ENCODE measurements at regions not wholly inside any gene's neighbourhood (a gene's known extent, or its start where the extent isn't known, plus 50 kb on each side); places are given as distances from the start of the nearest gene placed in this dataset.

DNA sequence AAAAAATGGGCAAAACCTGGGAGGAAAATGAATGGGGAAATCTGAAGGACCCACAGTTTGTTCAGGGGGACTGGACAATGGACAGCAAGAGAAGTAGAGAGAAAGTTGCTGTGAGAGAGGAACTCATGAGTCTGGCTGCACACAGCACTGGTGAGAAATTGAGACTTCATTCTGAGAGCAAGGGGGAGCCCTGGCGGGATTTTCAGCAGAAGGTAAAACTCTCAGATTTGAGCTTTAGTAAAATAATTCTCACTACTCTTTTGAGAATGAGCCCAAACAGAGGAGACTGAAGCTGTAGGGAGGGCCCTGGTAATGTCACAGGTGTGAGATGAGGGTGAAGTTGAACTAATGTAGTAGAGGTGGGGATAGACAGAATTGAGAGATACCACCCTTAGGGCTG, 438.6 kb downstream of the OMA1 start:
- H3K4me1 ChIP-seq: no peaks in the 10 kb centered on the region
- no peaks in the 10 kb centered on the region for H3K36me3 ChIP-seq
- no peaks in the 10 kb centered on the region for H3K27me3 ChIP-seq
- TF ChIP-seq, protein P1, sequence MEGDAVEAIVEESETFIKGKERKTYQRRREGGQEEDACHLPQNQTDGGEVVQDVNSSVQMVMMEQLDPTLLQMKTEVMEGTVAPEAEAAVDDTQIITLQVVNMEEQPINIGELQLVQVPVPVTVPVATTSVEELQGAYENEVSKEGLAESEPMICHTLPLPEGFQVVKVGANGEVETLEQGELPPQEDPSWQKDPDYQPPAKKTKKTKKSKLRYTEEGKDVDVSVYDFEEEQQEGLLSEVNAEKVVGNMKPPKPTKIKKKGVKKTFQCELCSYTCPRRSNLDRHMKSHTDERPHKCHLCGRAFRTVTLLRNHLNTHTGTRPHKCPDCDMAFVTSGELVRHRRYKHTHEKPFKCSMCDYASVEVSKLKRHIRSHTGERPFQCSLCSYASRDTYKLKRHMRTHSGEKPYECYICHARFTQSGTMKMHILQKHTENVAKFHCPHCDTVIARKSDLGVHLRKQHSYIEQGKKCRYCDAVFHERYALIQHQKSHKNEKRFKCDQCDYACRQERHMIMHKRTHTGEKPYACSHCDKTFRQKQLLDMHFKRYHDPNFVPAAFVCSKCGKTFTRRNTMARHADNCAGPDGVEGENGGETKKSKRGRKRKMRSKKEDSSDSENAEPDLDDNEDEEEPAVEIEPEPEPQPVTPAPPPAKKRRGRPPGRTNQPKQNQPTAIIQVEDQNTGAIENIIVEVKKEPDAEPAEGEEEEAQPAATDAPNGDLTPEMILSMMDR (IDR thresholded peaks at IDR 0.05): no peak
- no peaks in the 10 kb centered on the region for H3K9me3 ChIP-seq
- intact Hi-C loops (cut with DNase I; ENCODE audit: low total_unique reads): no loop called here
- H3K27ac ChIP-seq: no peak overlapping the region
- H3K4me3 ChIP-seq: no peak overlapping the region
- DNase-seq: no peak

DNA sequence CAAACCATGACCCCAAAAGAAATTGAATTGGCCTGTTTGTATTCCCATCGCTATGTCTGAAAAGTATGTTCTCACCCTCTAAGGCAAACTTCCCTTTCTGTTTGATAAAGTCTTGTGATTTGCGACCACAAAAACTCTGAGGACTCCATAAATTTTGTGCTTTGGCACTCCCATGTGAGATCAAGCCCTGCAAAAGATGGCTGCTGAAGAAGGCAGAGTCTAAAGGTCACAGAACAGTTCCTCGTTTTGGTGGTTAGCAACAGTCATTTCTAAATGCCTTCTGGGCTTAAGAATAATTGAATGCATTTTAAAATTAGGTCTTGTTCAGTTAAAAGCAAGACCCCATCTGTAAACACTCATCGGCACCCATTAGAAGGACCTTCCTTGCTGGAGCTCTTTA, 441.6 kb downstream of the OMA1 start:
- no peaks in the 10 kb centered on the region for H3K36me3 ChIP-seq
- no peaks in the 10 kb centered on the region for H3K4me1 ChIP-seq
- no peaks in the 10 kb centered on the region for H3K27me3 ChIP-seq
- no peak for DNase-seq
- TF ChIP-seq, protein P1 (IDR thresholded peaks at IDR 0.05): no peak
- H3K4me3 ChIP-seq: no peak overlapping the region
- no peaks in the 10 kb centered on the region for H3K9me3 ChIP-seq
- intact Hi-C loops (cut with DNase I; ENCODE audit: low total_unique reads): no loop called here
- no peak overlapping the region for H3K27ac ChIP-seq

DNA sequence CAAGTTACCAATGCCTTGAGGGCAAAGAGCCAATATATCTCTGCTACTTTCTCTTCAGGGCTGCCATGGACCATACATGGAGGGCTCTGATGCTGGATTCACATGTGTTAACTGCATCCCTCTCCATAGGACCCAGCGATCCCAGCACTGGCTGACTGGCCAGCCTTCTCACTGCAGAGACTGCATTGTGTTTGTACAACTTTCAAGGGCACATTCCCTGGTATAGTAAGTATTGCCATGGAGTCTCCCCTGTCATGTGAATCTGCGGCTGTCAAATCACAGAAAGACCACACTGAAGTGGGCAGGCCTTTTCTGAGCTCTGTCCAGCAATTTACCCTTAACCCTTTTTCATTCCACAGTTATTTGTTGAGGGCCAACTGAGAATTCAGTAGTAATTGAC, 449.8 kb downstream of the OMA1 start:
- no peaks in the 10 kb centered on the region for H3K4me1 ChIP-seq
- no peak overlapping the region for H3K4me3 ChIP-seq
- H3K27me3 ChIP-seq: no peaks in the 10 kb centered on the region
- H3K36me3 ChIP-seq: no peaks in the 10 kb centered on the region
- H3K27ac ChIP-seq: no peak overlapping the region
- TF ChIP-seq, protein P1 (IDR thresholded peaks at IDR 0.05): no peak
- intact Hi-C loops (cut with DNase I; ENCODE audit: low total_unique reads): no loop called here
- DNase-seq: no peak
- no peaks in the 10 kb centered on the region for H3K9me3 ChIP-seq

DNA sequence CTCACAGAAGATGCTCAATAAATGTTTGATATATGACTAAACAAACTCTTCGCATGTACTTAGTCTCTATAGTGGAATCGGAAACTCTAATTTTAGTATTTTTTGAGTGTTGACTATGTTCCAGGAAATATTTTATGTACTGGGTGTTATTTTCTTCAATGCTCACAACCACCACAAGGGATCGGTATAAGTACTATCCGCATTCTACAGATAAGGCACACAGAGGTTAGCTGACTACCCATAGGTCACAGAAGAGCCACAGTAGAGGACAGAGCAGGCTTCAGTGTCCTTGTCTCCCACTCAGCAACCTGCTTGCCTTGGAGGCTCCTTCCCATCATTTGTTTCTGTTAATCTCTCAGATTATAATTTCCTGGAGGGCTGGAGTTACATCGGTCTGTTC, 451.3 kb downstream of the OMA1 start:
- TF ChIP-seq, protein P1 (IDR thresholded peaks at IDR 0.05): no peak
- intact Hi-C loops (cut with DNase I; ENCODE audit: low total_unique reads): no loop called here
- H3K27ac ChIP-seq: no peak overlapping the region
- no peak for DNase-seq
- no peaks in the 10 kb centered on the region for H3K27me3 ChIP-seq
- no peaks in the 10 kb centered on the region for H3K36me3 ChIP-seq
- no peaks in the 10 kb centered on the region for H3K9me3 ChIP-seq
- H3K4me1 ChIP-seq: no peaks in the 10 kb centered on the region
- no peak overlapping the region for H3K4me3 ChIP-seq

DNA sequence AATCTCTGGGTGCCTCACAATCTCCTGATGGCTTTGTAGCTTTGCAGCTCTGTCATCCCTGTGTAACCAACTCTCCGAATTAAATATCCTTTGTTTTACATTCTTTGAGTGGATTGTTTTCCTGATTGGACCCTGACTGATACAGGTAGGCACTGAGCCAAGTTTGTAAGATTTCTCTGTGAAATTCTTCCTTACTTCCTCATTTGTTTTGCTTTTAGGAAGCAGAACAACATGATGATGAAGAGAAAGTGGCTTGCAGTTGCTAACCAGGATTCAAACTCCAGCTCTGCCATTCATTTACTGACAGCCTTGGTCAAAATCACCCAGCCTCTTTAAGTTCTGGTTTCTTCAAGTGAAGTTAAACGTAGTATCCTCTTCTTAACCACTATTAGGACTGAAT, 452.3 kb downstream of the OMA1 start:
- Histone ChIP-seq H3K9me3 (no peaks in the 10 kb centered on the region), H3K4me3 (no peak overlapping the region), H3K27me3 (no peaks in the 10 kb centered on the region), H3K4me1 (no peaks in the 10 kb centered on the region), H3K27ac (no peak overlapping the region), H3K36me3 (no peaks in the 10 kb centered on the region)
- TF ChIP-seq, protein P1 (IDR thresholded peaks at IDR 0.05): no peak
- no peak for DNase-seq
- intact Hi-C loops (cut with DNase I; ENCODE audit: low total_unique reads): no loop called here

DNA sequence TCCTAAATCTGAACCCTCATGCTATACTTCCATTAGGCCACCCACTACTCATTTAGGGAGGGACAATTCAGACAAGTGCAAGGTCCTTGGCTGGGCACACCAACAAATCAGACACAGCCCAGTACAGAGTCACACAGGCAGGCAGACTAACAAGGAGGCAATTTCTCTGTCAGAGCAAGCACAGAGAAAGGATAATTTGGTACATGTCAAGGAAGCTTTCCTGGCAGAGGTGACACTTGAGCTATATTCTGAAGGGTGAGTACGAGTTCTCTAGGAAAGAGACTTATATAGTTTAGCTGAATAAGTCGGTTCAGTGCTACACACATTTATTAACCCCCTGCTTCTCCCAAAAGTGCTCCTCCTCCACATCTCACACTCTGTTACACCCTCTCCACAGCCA, 455.9 kb downstream of the OMA1 start:
- Histone ChIP-seq H3K27ac (no peak overlapping the region), H3K4me3 (no peak overlapping the region), H3K36me3 (no peaks in the 10 kb centered on the region), H3K9me3 (no peaks in the 10 kb centered on the region), H3K27me3 (no peaks in the 10 kb centered on the region), H3K4me1 (no peaks in the 10 kb centered on the region)
- TF ChIP-seq, protein P1 (IDR thresholded peaks at IDR 0.05): no peak
- intact Hi-C loops (cut with DNase I; ENCODE audit: low total_unique reads): no loop called here
- no peak for DNase-seq
